Aorta (tissue), 5 donors: ENCODE measurements at regions not wholly inside any gene's neighbourhood (a gene's known extent, or its start where the extent isn't known, plus 50 kb on each side); places are given as distances from the start of the nearest gene placed in this dataset.

Experiments
- ATAC-seq: fragments of 200-7000 bp; cut with Tn5 transposase; one replicate; pipeline ENCODE4 v1.9.1; 2022; ENCODE audit warnings: moderate library complexity; ENCODE audit not compliant: low FRiP score
- DNase-seq, 2 donors: peaks; one replicate each; pipeline ENCODE4 v3.0.0-alpha.2; 2020
- H3K27ac ChIP-seq, 2 donors: one replicate each; pipeline ENCODE4 v1.5.1; 2013; ENCODE audit warnings: low read length in 2 of 2, mild to moderate bottlenecking in 2 of 2, moderate library complexity in 2 of 2, control low read depth in 1 of 2, inconsistent platforms in 1 of 2, low read depth in 1 of 2
- H3K27me3 ChIP-seq, 2 donors: one replicate each; pipeline ENCODE4 v1.6.1; 2013; ENCODE audit warnings: control low read depth in 1 of 2, low read length in 1 of 2, mild to moderate bottlenecking in 1 of 2, moderate library complexity in 1 of 2; ENCODE audit not compliant: insufficient read depth in 2 of 2, control insufficient read depth in 1 of 2
- H3K36me3 ChIP-seq, 2 donors: one replicate each; pipeline ENCODE4 v1.6.1; 2013; ENCODE audit warnings: control low read depth in 1 of 2, low read length in 1 of 2, mild to moderate bottlenecking in 1 of 2; ENCODE audit not compliant: insufficient read depth in 2 of 2, control insufficient read depth in 1 of 2
- H3K4me1 ChIP-seq, 2 donors: one replicate each; pipeline ENCODE4 v1.6.1; 2013; ENCODE audit warnings: low read length in 2 of 2, control low read depth in 1 of 2, mild to moderate bottlenecking in 1 of 2, moderate library complexity in 1 of 2; ENCODE audit not compliant: insufficient read depth in 2 of 2, control insufficient read depth in 1 of 2
- H3K4me3 ChIP-seq, 2 donors: one replicate each; pipeline ENCODE4 v1.5.1; 2013; ENCODE audit warnings: low read length in 2 of 2, control low read depth in 1 of 2, mild to moderate bottlenecking in 1 of 2
- H3K9me3 ChIP-seq: one replicate; pipeline ENCODE4 v1.6.1; 2013; ENCODE audit warnings: mild to moderate bottlenecking, low read length; ENCODE audit not compliant: control insufficient read depth
- WGBS, 2 donors: extraction: QIAGEN DNeasy Blood & Tissue Kit; methylation state at CpG; one replicate each; pipeline ENCODE4 v1.1.7; 2013; 5-methylcytosine and 5-hydroxymethylcytosine counted together
- intact Hi-C, 2 donors: fragments of 100-400 bp; cut with DNase I; formaldehyde crosslinking; loops; one replicate each; pipeline versions ENCODE4 v1.14.2 to v1.15.0; 2022
- donor health status: healthy with polysubstance abuse.
- donor health status: Bipolar disorder and iron deficiency.
- donor health status: DM: no; HTN: no; CAD: no.
- donor health status: DM: no; HTN: no; CAD: no.
- donor health status: DM: yes; HTN: yes; CAD: no.

DNA sequence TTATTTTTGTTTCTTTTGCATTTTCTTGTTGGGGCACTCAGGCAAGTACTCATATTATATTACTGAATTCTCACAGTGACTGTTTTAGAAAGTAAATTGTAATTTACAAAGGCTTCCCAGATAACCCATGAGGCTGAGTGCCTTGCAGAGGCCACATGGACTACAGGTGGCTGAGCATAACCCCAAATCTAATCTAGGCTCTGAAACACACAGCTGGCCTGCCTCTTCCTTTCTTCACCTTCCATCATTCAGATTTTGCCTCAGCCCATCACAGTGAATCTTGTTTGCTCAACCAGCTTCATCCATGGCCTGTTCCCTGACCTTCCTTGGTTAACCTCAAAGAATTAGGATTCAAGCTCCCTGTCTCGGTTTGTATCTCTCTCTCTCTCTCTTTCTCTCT is 78.5 kb upstream of the PRDM11 start:
- H3K9me3 ChIP-seq: peaks cover 8% of the 10 kb centered on the region
- H3K4me3 ChIP-seq: no peak overlapping the region
- 98 to 100% methylated on average over 1 of the region's 1 CpG for WGBS, 2 donors
- ATAC-seq (no peak), DNase-seq (no peak)
- no peak overlapping the region for H3K27ac ChIP-seq
- H3K4me1 ChIP-seq: no peaks in the 10 kb centered on the region
- no peaks in the 10 kb centered on the region for H3K36me3 ChIP-seq
- H3K27me3 ChIP-seq: no peaks in the 10 kb centered on the region
- intact Hi-C loops: no loop called here

GRCh38 chr11:45071232-45071631 is 75.2 kb upstream of the PRDM11 start:
- H3K4me3 ChIP-seq: no peak overlapping the region
- no peak overlapping the region for H3K27ac ChIP-seq
- 97 to 100% methylated on average over 1 of the region's 1 CpG for WGBS, 2 donors
- no peaks in the 10 kb centered on the region for H3K36me3 ChIP-seq
- no peaks in the 10 kb centered on the region for H3K27me3 ChIP-seq
- DNase-seq (no peak), ATAC-seq (no peak)
- intact Hi-C loops: no loop called here
- H3K9me3 ChIP-seq: no peaks in the 10 kb centered on the region
- H3K4me1 ChIP-seq: no peaks in the 10 kb centered on the region

DNA sequence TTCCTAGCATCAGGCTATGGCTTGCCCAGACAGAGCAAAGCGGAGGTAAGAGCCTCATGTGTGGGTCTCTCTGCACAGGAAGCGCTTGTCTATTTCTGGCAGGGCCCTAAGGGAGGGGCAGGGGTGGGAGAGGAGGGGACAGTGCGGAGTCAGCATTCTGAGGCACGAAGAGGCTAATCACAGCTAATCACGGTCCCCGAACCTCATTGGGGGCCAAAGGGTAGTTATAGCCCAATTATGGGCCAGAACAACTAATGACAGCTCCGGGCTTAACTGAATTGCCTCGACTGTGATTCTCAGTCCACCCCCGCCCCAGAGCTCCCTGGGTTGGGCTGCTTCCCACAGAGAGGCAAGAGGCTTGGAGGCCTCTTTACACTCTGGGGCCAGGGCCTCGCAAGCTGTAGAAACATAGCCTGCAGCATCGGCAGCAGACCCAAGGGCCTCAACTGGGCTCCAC is 72.7 kb upstream of the PRDM11 start:
- Histone ChIP-seq H3K27me3 (no peaks in the 10 kb centered on the region), H3K27ac (no peak overlapping the region), H3K4me3 (no peak overlapping the region), H3K9me3 (no peaks in the 10 kb centered on the region), H3K4me1 (no peaks in the 10 kb centered on the region), H3K36me3 (no peaks in the 10 kb centered on the region)
- WGBS, 2 donors: 66 to 75% methylated on average over 11 of the region's 11 CpGs
- ATAC-seq (no peak), DNase-seq (no peak)
- intact Hi-C loops: no loop called here

GRCh38 chr11:45075519-45075918 is 70.9 kb upstream of the PRDM11 start:
- no peaks in the 10 kb centered on the region for H3K27me3 ChIP-seq
- WGBS, 2 donors: 89 to 91% methylated on average over 4 of the region's 4 CpGs
- H3K4me3 ChIP-seq: no peak overlapping the region
- no peaks in the 10 kb centered on the region for H3K9me3 ChIP-seq
- H3K27ac ChIP-seq: no peak overlapping the region
- intact Hi-C loops: no loop called here
- H3K36me3 ChIP-seq: no peaks in the 10 kb centered on the region
- ATAC-seq: no peak
- DNase-seq: no peak
- no peaks in the 10 kb centered on the region for H3K4me1 ChIP-seq

DNA sequence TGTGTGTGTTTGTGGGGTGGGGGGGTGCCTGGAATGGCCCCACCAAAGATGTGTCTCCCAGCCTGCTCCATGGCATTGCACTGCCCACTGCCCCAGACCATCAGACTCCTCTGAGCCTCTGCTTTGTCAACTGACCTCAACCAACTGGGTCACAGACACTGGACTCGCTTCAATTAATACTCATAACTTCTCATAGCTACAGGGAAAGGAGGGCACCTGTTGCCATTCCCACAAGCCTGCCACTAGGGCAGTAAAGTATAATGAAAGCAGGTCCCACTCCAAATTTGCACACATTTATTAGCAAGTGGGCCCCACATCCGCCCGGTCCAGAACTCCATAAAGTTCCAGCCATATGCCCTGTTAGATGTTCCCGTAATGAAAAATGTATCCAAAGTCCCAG is 70.5 kb upstream of the PRDM11 start:
- Histone ChIP-seq H3K9me3 (no peaks in the 10 kb centered on the region), H3K27me3 (no peaks in the 10 kb centered on the region), H3K36me3 (no peaks in the 10 kb centered on the region), H3K4me1 (no peaks in the 10 kb centered on the region), H3K4me3 (no peak overlapping the region), H3K27ac (no peak overlapping the region)
- ATAC-seq (no peak), DNase-seq (no peak)
- intact Hi-C loops: no loop called here
- WGBS, 2 donors: 95 to 97% methylated on average over 4 of the region's 4 CpGs

DNA sequence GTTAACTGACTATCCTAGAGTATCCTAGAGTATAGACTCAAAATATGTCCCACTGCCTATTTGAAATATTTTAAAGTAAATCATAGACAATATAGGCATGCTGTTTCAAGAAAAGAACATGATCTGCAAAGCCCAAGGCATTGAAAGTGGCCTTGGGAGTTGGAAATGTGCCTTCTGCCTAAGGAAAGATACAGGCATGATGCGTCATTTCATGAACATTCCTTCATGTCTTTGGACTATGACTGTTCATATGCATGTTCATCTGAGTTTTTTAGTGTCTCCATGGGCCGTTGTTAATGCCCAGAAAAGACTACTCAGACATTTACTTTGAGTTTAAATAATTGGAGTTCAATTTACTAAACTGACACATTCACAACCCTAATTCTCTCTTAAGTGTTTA is 69.7 kb upstream of the PRDM11 start:
- no peak for ATAC-seq
- intact Hi-C loops: no loop called here
- WGBS, 2 donors: 62 to 75% methylated on average over 2 of the region's 2 CpGs
- no peak for DNase-seq
- Histone ChIP-seq H3K4me1 (no peaks in the 10 kb centered on the region), H3K9me3 (no peaks in the 10 kb centered on the region), H3K36me3 (no peaks in the 10 kb centered on the region), H3K27ac (no peak overlapping the region), H3K27me3 (no peaks in the 10 kb centered on the region), H3K4me3 (no peak overlapping the region)

DNA sequence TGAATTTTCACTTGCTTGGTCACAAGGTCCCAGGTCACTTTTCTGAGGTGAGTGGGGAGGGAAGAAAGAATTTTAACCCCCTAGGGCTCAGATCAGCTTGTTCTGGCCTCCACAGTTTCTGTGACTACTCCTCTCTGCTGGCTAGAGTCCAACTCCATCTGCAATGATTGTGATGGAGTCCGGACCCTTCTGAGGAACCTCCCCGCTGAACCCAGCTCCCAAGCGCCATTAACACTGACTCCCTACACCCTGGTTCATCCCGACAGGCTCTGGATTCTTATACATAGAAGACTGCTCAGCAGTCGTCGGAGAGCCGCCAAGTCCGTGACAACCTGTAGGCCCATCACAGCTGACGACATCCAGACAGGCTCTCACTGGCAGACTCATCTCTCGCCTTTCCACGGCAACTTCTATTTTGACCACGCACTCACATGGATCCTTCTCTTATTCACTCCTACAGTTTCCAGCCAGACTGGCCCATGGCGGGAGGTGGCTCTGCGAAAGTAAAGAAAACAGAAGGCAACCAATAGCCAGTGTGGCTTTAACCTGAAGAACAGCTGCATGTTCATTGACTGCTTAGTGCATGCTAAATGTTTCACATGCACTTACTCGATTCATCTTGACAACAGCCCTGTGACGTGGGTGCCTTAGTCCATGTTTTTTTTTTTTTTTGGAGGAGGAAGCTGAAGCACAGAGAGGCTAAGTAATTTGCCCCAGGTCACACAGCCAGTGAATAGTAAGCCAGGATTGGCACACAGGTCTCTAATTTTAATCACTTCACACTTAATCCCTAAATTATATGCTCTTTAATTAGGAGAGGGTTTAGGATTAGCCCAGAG is 68.0 kb upstream of the PRDM11 start:
- 57 to 62% methylated on average over 16 of the region's 16 CpGs for WGBS, 2 donors
- no peak for ATAC-seq
- H3K27me3 ChIP-seq: no peaks in the 10 kb centered on the region
- intact Hi-C loops: no loop called here
- no peak overlapping the region for H3K27ac ChIP-seq
- no peak overlapping the region for H3K4me3 ChIP-seq
- DNase-seq: no peak
- no peaks in the 10 kb centered on the region for H3K4me1 ChIP-seq
- H3K9me3 ChIP-seq: no peaks in the 10 kb centered on the region
- H3K36me3 ChIP-seq: no peaks in the 10 kb centered on the region

DNA sequence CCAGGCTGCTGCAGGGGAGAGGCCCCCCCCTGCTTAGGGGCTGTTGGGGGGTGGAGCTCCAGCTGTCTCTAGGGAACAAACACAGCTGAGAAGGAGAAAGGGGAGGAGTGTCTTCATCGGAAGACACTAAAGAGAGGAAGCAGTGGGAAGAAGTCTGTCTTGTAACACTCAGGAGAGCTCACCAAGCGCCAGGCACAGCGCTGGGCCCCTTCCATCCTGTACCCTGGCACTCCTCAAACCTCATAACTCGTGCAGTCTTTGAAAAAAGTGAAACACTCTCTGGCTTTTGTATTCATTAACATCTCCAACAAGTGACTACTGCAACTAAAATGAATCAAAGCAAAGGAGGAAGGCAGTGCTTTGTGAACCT is 67.4 kb upstream of the PRDM11 start:
- Histone ChIP-seq H3K27me3 (no peaks in the 10 kb centered on the region), H3K27ac (no peak overlapping the region), H3K36me3 (no peaks in the 10 kb centered on the region), H3K4me1 (no peaks in the 10 kb centered on the region), H3K9me3 (no peaks in the 10 kb centered on the region), H3K4me3 (no peak overlapping the region)
- DNase-seq (no peak), ATAC-seq (no peak)
- intact Hi-C loops: no loop called here
- WGBS, 2 donors: 46 to 52% methylated on average over 4 of the region's 4 CpGs

GRCh38 chr11:45079567-45079942 is 66.9 kb upstream of the PRDM11 start:
- 83 to 88% methylated on average over 1 of the region's 1 CpG for WGBS, 2 donors
- ATAC-seq: no peak
- Histone ChIP-seq H3K4me1 (no peaks in the 10 kb centered on the region), H3K9me3 (no peaks in the 10 kb centered on the region), H3K27me3 (no peaks in the 10 kb centered on the region), H3K27ac (no peak overlapping the region), H3K4me3 (no peak overlapping the region), H3K36me3 (no peaks in the 10 kb centered on the region)
- intact Hi-C loops: no loop called here
- no peak for DNase-seq
